Bone marrow (tissue), 2 donors: ENCODE measurements at regions not wholly inside any gene's neighbourhood (a gene's known extent, or its start where the extent isn't known, plus 50 kb on each side); places are given as distances from the start of the nearest gene placed in this dataset.
"Not testable (repeated sequence)": the region's sequence is repeated elsewhere in the genome, so short reads cannot be mapped to it uniquely, and the experiment has no call there.

Source experiments
- DNase-seq, 2 donors: peaks; one replicate each; lab custom pipeline; 2025; lab: John Stamatoyannopoulos, UW

GRCh38 chr6:14561563-14561962 lies 444.0 kb downstream of the CD83 start:
- DNase-seq: not testable (repeated sequence)

- no peak for DNase-seq
Observed at GRCh38 chr6:14567842-14568241, 450.3 kb downstream of the CD83 start.

- peak in 1 of 2 donors; percentile 42 for DNase-seq
Observed at GRCh38 chr6:14569394-14569793, 451.8 kb downstream of the CD83 start.

GRCh38 chr6:14569874-14570273 lies 452.3 kb downstream of the CD83 start:
- DNase-seq: not testable (repeated sequence)

- DNase-seq: no peak
Observed at GRCh38 chr6:14571001-14571400, 453.4 kb downstream of the CD83 start.

GRCh38 chr6:14571746-14572145 lies 454.2 kb downstream of the CD83 start:
- DNase-seq: no peak

- DNase-seq: no peak
Observed at GRCh38 chr6:14573267-14573666, 455.7 kb downstream of the CD83 start.

- DNase-seq: no peak
Observed at GRCh38 chr6:14573703-14574290, 456.2 kb downstream of the CD83 start.

GRCh38 chr6:14575961-14576360 lies 458.4 kb downstream of the CD83 start:
- DNase-seq: no peak

GRCh38 chr6:14578994-14579393 lies 461.4 kb downstream of the CD83 start:
- DNase-seq: no peak

- no peak for DNase-seq
Observed at GRCh38 chr6:14582749-14583148, 465.2 kb downstream of the CD83 start.

- DNase-seq: no peak
Observed at GRCh38 chr6:14583826-14584225, 466.3 kb downstream of the CD83 start.

- no peak for DNase-seq
Observed at GRCh38 chr6:14584450-14584849, 466.9 kb downstream of the CD83 start.

- no peak for DNase-seq
Observed at GRCh38 chr6:14585689-14586088, 468.1 kb downstream of the CD83 start.

- DNase-seq: no peak
Observed at GRCh38 chr6:14589175-14589574, 471.6 kb downstream of the CD83 start.

- DNase-seq: no peak
Observed at GRCh38 chr6:14590586-14590985, 473.0 kb downstream of the CD83 start.

GRCh38 chr6:14591998-14592397 lies 474.4 kb downstream of the CD83 start:
- DNase-seq: no peak

GRCh38 chr6:14593286-14593685 lies 475.7 kb downstream of the CD83 start:
- no peak for DNase-seq

GRCh38 chr6:14595751-14596150 lies 478.2 kb downstream of the CD83 start:
- no peak for DNase-seq

- peak; percentile 14 to 16 for DNase-seq
Observed at GRCh38 chr6:14596410-14596809, 478.8 kb downstream of the CD83 start.

GRCh38 chr6:14597090-14597489 lies 479.5 kb downstream of the CD83 start:
- peak in 1 of 2 donors; percentile 14 for DNase-seq

GRCh38 chr6:14598017-14598864 lies 480.7 kb downstream of the CD83 start:
- no peak for DNase-seq

- not testable (repeated sequence) for DNase-seq
Observed at GRCh38 chr6:14600306-14600705, 482.7 kb downstream of the CD83 start.

GRCh38 chr6:14601490-14601889 lies 483.9 kb downstream of the CD83 start:
- no peak for DNase-seq
